GM12878 (cell line): ENCODE measurements at regions not wholly inside any gene's neighbourhood (a gene's known extent, or its start where the extent isn't known, plus 50 kb on each side); places are given as distances from the start of the nearest gene placed in this dataset.

Experiments used
- ATAC-seq: fragments of 200-7000 bp; cut with Tn5 transposase; 3 replicates; pipeline ENCODE4 v1.9.1; 2020; ENCODE audit warnings: mild to moderate bottlenecking, moderate library complexity
- BruUV-seq: library from RNA; stranded (reverse); fragments of 400-500 nt; replicated peaks from 2 replicates; lab custom pipeline; 2021; lab: Mats Ljungman, UMichigan
- CTCF ChIA-PET: fragments of 300-600 bp; sonication (Branson Sonifier 250); formaldehyde crosslinking; extraction: SDS; loops from one replicate; lab custom pipeline; 2021; ENCODE audit warnings: inconsistent platforms; lab: Yijun Ruan, JAX
- POLR2A ChIA-PET: fragments of 350-600 bp; formaldehyde crosslinking; extraction: SDS; loops from one replicate; lab custom pipeline; 2021; ENCODE audit warnings: inconsistent platforms; lab: Charles Lee
- RAD21 ChIA-PET: fragments of 300-600 bp; sonication (Branson Sonifier 250); formaldehyde crosslinking; loops from one replicate; lab custom pipeline; 2023; ENCODE audit warnings: antibody characterized with exemption; ENCODE audit not compliant: unreplicated experiment; lab: Charles Lee
- SMC1A ChIA-PET: fragments of 300-600 bp; sonication (Branson Sonifier 250); formaldehyde crosslinking; loops from one replicate; lab custom pipeline; 2023; ENCODE audit not compliant: unreplicated experiment, uncharacterized antibody; lab: Charles Lee
- DNase-seq: peaks from one replicate; pipeline ENCODE4 v3.0.0-alpha.2; 2011; ENCODE audit warnings: low read depth, low spot score
- FAIRE-seq: peaks from 3 replicates; lab custom pipeline; 2011; peaks lifted over from hg19 to GRCh38; lab: Jason Lieb, UNC
- H2AFZ ChIP-seq: 2 replicates; pipeline ENCODE4 v1.6.0; 2011; ENCODE audit warnings: low read depth, low read length, control low read depth; ENCODE audit not compliant: control insufficient read depth
- H3K27ac ChIP-seq: 2 replicates; pipeline ENCODE4 v1.5.1; 2011; ENCODE audit warnings: control low read depth; ENCODE audit not compliant: control insufficient read depth, insufficient read depth
- H3K27me3 ChIP-seq, 2 experiments: replicated peaks in 1 of 2; 2 replicates each; pipeline versions ENCODE4 v1.6.0 to v1.6.1; 2011; ENCODE audit warnings: low read length in 1 of 2; ENCODE audit not compliant: control insufficient read depth in 2 of 2, insufficient read depth in 2 of 2
- H3K36me3 ChIP-seq, 2 experiments: 2 replicates each; pipeline ENCODE4 v1.5.1; 2011; ENCODE audit warnings: low read length in 1 of 2; ENCODE audit not compliant: control insufficient read depth in 2 of 2, insufficient read depth in 2 of 2
- H3K4me1 ChIP-seq: 2 replicates; pipeline ENCODE4 v1.6.1; 2011; ENCODE audit warnings: mild to moderate bottlenecking, low read length, moderate library complexity, mixed read lengths; ENCODE audit not compliant: control insufficient read depth, insufficient read depth
- H3K4me2 ChIP-seq: 2 replicates; pipeline ENCODE4 v1.6.0; 2011; ENCODE audit warnings: control low read depth; ENCODE audit not compliant: control insufficient read depth, insufficient read depth
- H3K4me3 ChIP-seq: fragments of 200-600 bp; sonication (generic); 2 replicates; pipeline ENCODE4 v1.5.1; 2016
- H3K79me2 ChIP-seq: 2 replicates; pipeline ENCODE4 v1.6.0; 2011; ENCODE audit warnings: low read length; ENCODE audit not compliant: control insufficient read depth, insufficient read depth
- H3K9ac ChIP-seq: 2 replicates; pipeline ENCODE4 v1.8.0; 2011; ENCODE audit warnings: low read length, control low read depth, mixed read lengths; ENCODE audit not compliant: control insufficient read depth, insufficient read depth
- H3K9me3 ChIP-seq: replicated peaks from 3 replicates; pipeline ENCODE4 v1.5.1; 2011; ENCODE audit warnings: mild to moderate bottlenecking, low read length; ENCODE audit not compliant: control insufficient read depth, insufficient read depth
- H4K20me1 ChIP-seq: 2 replicates; pipeline ENCODE4 v1.6.0; 2011; ENCODE audit not compliant: control insufficient read depth, insufficient read depth
- BHLHE40 ChIP-seq, 2 experiments: fragments of 450-650 bp in 1 of 2; IDR thresholded peaks; 2 replicates each; pipeline ENCODE4 v1.6.1; 2011 to 2017; ENCODE audit warnings: low read depth in 2 of 2, borderline replicate concordance in 1 of 2, improper control_type of control experiment in 1 of 2, low read length in 1 of 2, mild to moderate bottlenecking in 1 of 2
- CREB1 ChIP-seq: IDR thresholded peaks from 2 replicates; pipeline ENCODE4 v1.6.1; 2012; ENCODE audit warnings: low read depth, mild to moderate bottlenecking, inconsistent platforms
- CTCF ChIP-seq, 3 experiments: IDR thresholded peaks in 2 of 3; conservative IDR thresholded peaks in 1 of 3; 2 replicates each; pipeline ENCODE4 v1.5.1; 2011; ENCODE audit warnings: low read depth in 3 of 3, low read length in 3 of 3, mild to moderate bottlenecking in 3 of 3, control low read depth in 2 of 3, moderate library complexity in 2 of 3, inconsistent platforms in 1 of 3, mixed read lengths in 1 of 3; ENCODE audit not compliant: control insufficient read depth in 2 of 3, insufficient read depth in 1 of 3; ENCODE audit errors: extremely low read depth in 1 of 3
- FOS ChIP-seq: IDR thresholded peaks from 3 replicates; pipeline ENCODE4 v1.6.1; 2011; ENCODE audit warnings: borderline replicate concordance; ENCODE audit not compliant: insufficient read length; ENCODE audit errors: extremely low read depth
- GATAD2B ChIP-seq: fragments of 450-650 bp; conservative IDR thresholded peaks from 2 replicates; pipeline ENCODE4 v1.6.1; 2017; ENCODE audit warnings: low read depth, mild to moderate bottlenecking, moderate library complexity
- HDAC6 ChIP-seq: fragments of 200-600 bp; sonication (generic); IDR thresholded peaks from one replicate; pipeline ENCODE4 v1.8.0; 2017; ENCODE audit warnings: antibody characterized with exemption; ENCODE audit not compliant: unreplicated experiment
- IRF4 ChIP-seq: IDR thresholded peaks from 2 replicates; pipeline ENCODE4 v1.6.1; 2011; ENCODE audit warnings: low read depth, low read length
- NR2C2 ChIP-seq: IDR thresholded peaks from 2 replicates; pipeline ENCODE4 v1.6.1; 2011; ENCODE audit warnings: borderline replicate concordance, low read depth; ENCODE audit not compliant: control insufficient read depth, insufficient read length
- NRF1 ChIP-seq: conservative IDR thresholded peaks from 2 replicates; pipeline ENCODE4 v1.6.1; 2011; ENCODE audit warnings: mild to moderate bottlenecking, low read depth, low read length, improper control_type of control experiment
- RAD21 ChIP-seq: IDR thresholded peaks from 2 replicates; pipeline ENCODE4 v1.6.1; 2011; ENCODE audit warnings: mild to moderate bottlenecking, low read depth, low read length, moderate library complexity; ENCODE audit not compliant: insufficient read depth
- RUNX3 ChIP-seq: IDR thresholded peaks from 2 replicates; pipeline ENCODE4 v1.6.1; 2012; ENCODE audit warnings: low read length, inconsistent platforms
- SREBF1 ChIP-seq: IDR thresholded peaks from 2 replicates; pipeline ENCODE4 v1.6.1; 2012; ENCODE audit warnings: mild to moderate bottlenecking, low read length
- SUZ12 ChIP-seq: fragments of 200-600 bp; sonication (generic); IDR thresholded peaks from one replicate; pipeline ENCODE4 v1.6.1; 2018; ENCODE audit warnings: antibody characterized with exemption, mild to moderate bottlenecking; ENCODE audit not compliant: unreplicated experiment
- TBL1XR1 ChIP-seq: IDR thresholded peaks from 2 replicates; pipeline ENCODE4 v1.6.1; 2012; ENCODE audit warnings: low read depth, low read length, improper control_type of control experiment
- ZBTB33 ChIP-seq: fragments of 450-650 bp; IDR thresholded peaks from 2 replicates; pipeline ENCODE4 v1.6.1; 2017; ENCODE audit warnings: mild to moderate bottlenecking
- ZBTB4 ChIP-seq: fragments of 450-650 bp; formaldehyde crosslinking; IDR thresholded peaks from 2 replicates; pipeline ENCODE4 v1.4.0; 2022; ENCODE audit warnings: mild to moderate bottlenecking, moderate library complexity
- ZNF384 ChIP-seq: IDR thresholded peaks from 2 replicates; pipeline ENCODE4 v1.6.1; 2012; ENCODE audit warnings: low read depth, mild to moderate bottlenecking, low read length, improper control_type of control experiment, borderline replicate concordance
- WGBS: methylation state at CpG from one replicate; pipeline ENCODE4 v1.1.6; 2016; ENCODE audit warnings: low lambda C conversion rate; ENCODE audit not compliant: insufficient replicate concordance, insufficient coverage; ENCODE audit errors: missing lambda C conversion rate; 5-methylcytosine and 5-hydroxymethylcytosine counted together
- in situ Hi-C: fragments of 300-500 bp; cut with MboI; formaldehyde crosslinking; loops from 9 replicates; pipeline ENCODE4 v1.14.3; 2018; ENCODE audit warnings: mixed read lengths
- intact Hi-C: fragments of 100-400 bp; cut with micrococcal nuclease; formaldehyde crosslinking; loops from one replicate; pipeline ENCODE4 v1.14.2; 2022; ENCODE audit not compliant: unreplicated experiment

DNA sequence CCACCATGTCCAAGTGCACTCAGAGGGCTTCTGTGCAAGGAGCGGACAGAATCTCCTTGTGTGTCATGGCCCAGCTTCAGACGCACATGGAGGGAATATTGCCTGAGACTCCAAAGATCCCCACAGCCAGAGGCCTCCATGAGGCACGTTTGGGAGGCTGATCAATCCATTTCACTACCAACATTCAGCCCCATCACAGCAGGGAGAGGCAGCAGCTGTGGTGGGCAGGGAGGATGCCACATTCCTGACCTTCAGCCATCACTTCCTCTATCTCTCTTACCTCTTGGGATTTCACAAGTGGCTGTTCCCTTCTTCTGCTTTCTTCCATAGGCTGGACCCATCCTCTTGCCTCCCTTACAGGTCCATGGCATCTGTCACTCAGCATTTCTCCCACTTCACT is 82.4 kb upstream of the MBNL2 start (continued):
- no peak for TF ChIP-seq CTCF (IDR thresholded peaks at IDR 0.05 in 2 of 3, conservative IDR thresholded peaks at IDR 0.05 in 1 of 3; ENCODE audit: control insufficient read depth in 2 of 3, extremely low read depth in 1 of 3, insufficient read depth in 1 of 3, low read depth in 3 of 3, low read length in 3 of 3)
- no peak for TF ChIP-seq CREB1

DNA sequence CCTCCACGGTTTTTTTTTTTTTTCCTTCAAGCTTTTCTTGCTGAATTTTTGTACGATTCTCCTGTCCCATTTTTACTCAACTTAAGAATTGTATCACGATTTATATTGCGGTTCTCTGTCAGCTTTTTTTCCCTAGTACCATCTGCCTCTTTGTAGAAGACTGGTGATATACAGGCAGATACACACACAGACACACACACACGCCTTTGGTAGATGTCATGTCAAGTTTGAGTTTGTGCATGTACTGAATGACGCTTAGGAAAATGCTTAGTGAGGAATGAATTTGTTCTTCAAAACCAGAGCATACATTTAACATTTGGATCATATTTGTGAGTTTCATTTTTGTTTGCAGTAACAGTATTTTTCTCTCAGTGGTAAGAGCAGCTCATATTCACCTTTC is 82.0 kb upstream of the MBNL2 start:
- ATAC-seq, result no peak
- no peak for FAIRE-seq
- ChIA-PET SMC1A (no interaction called here), RAD21 (interaction anchor here (0.6 kb wide), 1 partner anchor 44 kb away, joined by 3 read pairs; no protein-coding TSS in a partner anchor), CTCF (interaction anchor here (3.7 kb wide), 1 partner anchor 30 kb away, joined by 23 read pairs; no protein-coding TSS in a partner anchor), POLR2A (interaction anchor here (0.6 kb wide), 1 partner anchor 46 kb away, joined by 3 read pairs; no protein-coding TSS in a partner anchor)
- Histone ChIP-seq H3K4me1 (no peaks in the 10 kb centered on the region), H3K9ac (no peak overlapping the region), H3K9me3 (no peaks in the 10 kb centered on the region), H3K4me3 (no peak overlapping the region), H2AFZ (no peak overlapping the region), H3K36me3 (no peaks in the 10 kb centered on the region), H3K4me2 (no peak overlapping the region), H3K27me3 (no peaks in the 10 kb centered on the region), H4K20me1 (no peaks in the 10 kb centered on the region), H3K27ac (no peak overlapping the region), H3K79me2 (no peaks in the 10 kb centered on the region)
- intact Hi-C loops (no loop called here), in situ Hi-C loops (no loop called here)
- WGBS, result 32% methylated on average over 6 of the region's 6 CpGs
- no TSS peak for BruUV-seq
- no peak for DNase-seq
- TF ChIP-seq HDAC6, result no peak
- no peak for TF ChIP-seq IRF4
- TF ChIP-seq SUZ12, result no peak
- no peak for TF ChIP-seq BHLHE40 (IDR thresholded peaks at IDR 0.05; ENCODE audit: borderline replicate concordance in 1 of 2, low read depth in 2 of 2, low read length in 1 of 2)
- TF ChIP-seq GATAD2B, result no peak
- no peak for TF ChIP-seq RUNX3
- no peak for TF ChIP-seq TBL1XR1
- TF ChIP-seq NR2C2, result no peak
- TF ChIP-seq RAD21, result no peak
- no peak for TF ChIP-seq SREBF1
- TF ChIP-seq ZBTB4 (CRISPR knock-in tag), result no peak
- TF ChIP-seq FOS, result no peak
- no peak for TF ChIP-seq ZNF384
- TF ChIP-seq ZBTB33, result no peak
- TF ChIP-seq NRF1, result no peak
